ENCODE measurements at regions not wholly inside any gene's neighbourhood (a gene's known extent, or its start where the extent isn't known, plus 50 kb on each side); places are given as distances from the start of the nearest gene placed in this dataset.

GRCh38 chr2:143881246-143881645 is 638.7 kb downstream of the ZEB2 start:
- no peak for DNase-seq (ENCODE audit: low read depth, low spot score)
- TF ChIP-seq, protein P1, sequence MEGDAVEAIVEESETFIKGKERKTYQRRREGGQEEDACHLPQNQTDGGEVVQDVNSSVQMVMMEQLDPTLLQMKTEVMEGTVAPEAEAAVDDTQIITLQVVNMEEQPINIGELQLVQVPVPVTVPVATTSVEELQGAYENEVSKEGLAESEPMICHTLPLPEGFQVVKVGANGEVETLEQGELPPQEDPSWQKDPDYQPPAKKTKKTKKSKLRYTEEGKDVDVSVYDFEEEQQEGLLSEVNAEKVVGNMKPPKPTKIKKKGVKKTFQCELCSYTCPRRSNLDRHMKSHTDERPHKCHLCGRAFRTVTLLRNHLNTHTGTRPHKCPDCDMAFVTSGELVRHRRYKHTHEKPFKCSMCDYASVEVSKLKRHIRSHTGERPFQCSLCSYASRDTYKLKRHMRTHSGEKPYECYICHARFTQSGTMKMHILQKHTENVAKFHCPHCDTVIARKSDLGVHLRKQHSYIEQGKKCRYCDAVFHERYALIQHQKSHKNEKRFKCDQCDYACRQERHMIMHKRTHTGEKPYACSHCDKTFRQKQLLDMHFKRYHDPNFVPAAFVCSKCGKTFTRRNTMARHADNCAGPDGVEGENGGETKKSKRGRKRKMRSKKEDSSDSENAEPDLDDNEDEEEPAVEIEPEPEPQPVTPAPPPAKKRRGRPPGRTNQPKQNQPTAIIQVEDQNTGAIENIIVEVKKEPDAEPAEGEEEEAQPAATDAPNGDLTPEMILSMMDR (conservative IDR thresholded peaks at IDR 0.05): no peak
- Mint-ChIP-seq H3K36me3 (ENCODE audit: low read depth) (no peaks in the 10 kb centered on the region), H3K4me1 (no peaks in the 10 kb centered on the region), H3K9me3 (peaks cover 5% of the 10 kb centered on the region), H3K27me3 (ENCODE audit: low read depth) (no peaks in the 10 kb centered on the region), H3K27ac (ENCODE audit: unreplicated experiment) (no peak overlapping the region), H3K4me3 (no peak overlapping the region)

DNA sequence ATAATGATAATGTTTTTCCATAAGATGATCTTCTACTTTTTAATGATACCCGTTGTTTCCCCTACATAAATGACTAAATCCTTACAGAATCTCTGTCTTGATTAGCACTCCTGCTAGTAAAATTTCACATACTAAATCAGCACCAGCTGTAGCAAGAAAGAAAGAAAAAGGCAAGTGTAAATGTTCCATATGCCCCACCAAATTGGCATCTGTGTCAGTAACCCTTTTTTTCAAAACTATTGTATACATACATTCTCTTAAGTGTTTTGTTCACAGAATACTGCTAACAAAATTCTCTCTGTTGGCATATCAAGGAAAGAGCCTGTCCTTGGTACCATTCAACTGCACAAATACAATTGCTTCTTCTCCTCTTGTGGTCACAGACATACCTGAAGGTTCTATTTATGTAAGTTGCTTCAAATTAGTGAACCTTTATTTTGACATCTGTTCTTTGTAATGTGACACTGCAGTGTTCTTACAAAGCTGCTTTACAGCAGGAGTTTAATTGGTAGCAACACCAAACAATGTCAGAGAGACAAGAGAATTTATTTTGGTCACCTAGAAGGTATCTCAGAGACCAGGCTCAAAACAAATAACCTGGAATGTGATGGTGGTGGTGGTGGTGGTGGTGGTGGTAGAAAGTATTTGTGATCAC is 641.9 kb downstream of the ZEB2 start:
- H3K27me3 Mint-ChIP-seq (ENCODE audit: low read depth): no peaks in the 10 kb centered on the region
- no peak for DNase-seq (ENCODE audit: low read depth, low spot score)
- H3K9me3 Mint-ChIP-seq: peaks cover 11% of the 10 kb centered on the region
- H3K27ac Mint-ChIP-seq (ENCODE audit: unreplicated experiment): no peak overlapping the region
- H3K4me3 Mint-ChIP-seq: no peak overlapping the region
- peaks cover 6% of the 10 kb centered on the region for H3K36me3 Mint-ChIP-seq (ENCODE audit: low read depth)
- TF ChIP-seq, protein P1 (conservative IDR thresholded peaks at IDR 0.05): no peak
- no peaks in the 10 kb centered on the region for H3K4me1 Mint-ChIP-seq

GRCh38 chr2:143877056-143877455 is 642.9 kb downstream of the ZEB2 start:
- DNase-seq (ENCODE audit: low read depth, low spot score): no peak
- Mint-ChIP-seq H3K4me1 (no peaks in the 10 kb centered on the region), H3K36me3 (ENCODE audit: low read depth) (peaks cover 7% of the 10 kb centered on the region), H3K4me3 (no peak overlapping the region), H3K27ac (ENCODE audit: unreplicated experiment) (no peak overlapping the region), H3K27me3 (ENCODE audit: low read depth) (no peaks in the 10 kb centered on the region), H3K9me3 (peaks cover 12% of the 10 kb centered on the region)
- TF ChIP-seq, protein P1 (conservative IDR thresholded peaks at IDR 0.05): no peak

DNA sequence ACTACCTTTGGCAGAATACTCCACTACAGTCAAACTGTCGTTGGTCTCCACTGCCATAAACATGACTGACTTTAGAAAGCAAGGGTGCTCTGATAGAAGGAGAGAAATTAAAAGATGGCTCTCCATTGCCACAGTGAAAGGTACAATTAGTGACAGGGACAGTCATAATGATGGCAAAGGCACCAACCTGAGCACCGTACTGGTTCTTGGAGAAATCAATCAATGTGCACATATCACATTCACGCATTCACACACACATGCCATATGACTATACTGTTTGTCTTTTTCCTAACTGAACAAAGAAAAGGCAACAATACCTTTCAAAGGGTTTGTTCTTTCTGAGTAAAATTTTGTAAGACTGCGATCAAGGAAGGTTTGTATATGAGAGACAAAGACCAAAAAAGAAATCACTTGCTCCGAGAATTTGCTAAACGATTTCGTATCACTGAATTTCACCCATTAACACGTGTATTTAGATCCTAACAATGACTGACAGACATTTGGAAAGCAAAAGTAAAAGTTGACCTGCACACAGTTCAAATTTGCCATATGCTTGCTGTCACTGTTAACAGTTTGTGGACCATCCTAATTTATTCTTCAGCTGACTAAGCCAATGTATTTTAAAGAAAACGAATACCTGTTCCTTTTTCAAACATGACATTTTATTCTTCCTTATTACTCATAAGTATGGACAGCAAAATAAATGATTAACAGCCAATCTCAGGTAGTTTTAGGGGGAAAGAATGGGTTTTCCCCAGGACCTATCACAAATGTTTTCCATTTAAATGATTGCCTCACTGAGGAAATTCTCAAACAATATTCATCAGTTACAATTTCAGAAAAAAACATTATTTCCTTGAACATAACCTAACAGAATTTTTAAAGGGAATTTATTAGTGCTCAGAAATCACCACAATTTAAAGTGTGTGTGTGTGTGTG is 644.4 kb downstream of the ZEB2 start:
- Mint-ChIP-seq H3K36me3 (ENCODE audit: low read depth) (peaks cover 9% of the 10 kb centered on the region), H3K27me3 (ENCODE audit: low read depth) (no peaks in the 10 kb centered on the region), H3K4me3 (no peak overlapping the region), H3K9me3 (peaks cover 17% of the 10 kb centered on the region), H3K4me1 (no peaks in the 10 kb centered on the region), H3K27ac (ENCODE audit: unreplicated experiment) (no peak overlapping the region)
- TF ChIP-seq, protein P1 (conservative IDR thresholded peaks at IDR 0.05): no peak
- DNase-seq (ENCODE audit: low read depth, low spot score): no peak

DNA sequence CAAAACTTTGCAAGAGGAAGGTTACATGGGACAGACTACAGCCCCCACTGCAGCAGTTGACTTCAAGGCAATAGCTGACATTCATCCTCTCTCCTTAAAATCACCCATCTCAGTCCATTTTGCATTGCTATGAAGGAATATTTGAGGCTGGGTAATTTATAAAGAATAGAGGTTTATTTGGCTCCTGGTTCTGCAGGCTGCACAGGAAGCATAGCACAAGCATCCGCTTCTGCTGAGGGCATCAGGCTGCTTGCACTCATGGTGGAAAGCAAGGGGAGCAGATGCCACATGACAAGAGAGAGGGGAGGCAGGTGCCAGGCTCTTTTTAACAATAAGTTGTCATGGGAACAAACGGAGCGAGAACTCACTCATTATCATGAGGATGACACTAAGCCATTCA is 646.0 kb downstream of the ZEB2 start:
- DNase-seq (ENCODE audit: low read depth, low spot score): no peak
- Mint-ChIP-seq H3K36me3 (ENCODE audit: low read depth) (peaks cover 18% of the 10 kb centered on the region), H3K27ac (ENCODE audit: unreplicated experiment) (no peak overlapping the region), H3K4me1 (no peaks in the 10 kb centered on the region), H3K9me3 (peaks cover 19% of the 10 kb centered on the region), H3K4me3 (no peak overlapping the region), H3K27me3 (ENCODE audit: low read depth) (no peaks in the 10 kb centered on the region)
- TF ChIP-seq, protein P1 (conservative IDR thresholded peaks at IDR 0.05): no peak

Data from neural crest cell (in vitro differentiated cells).